Mucosa of rectum (tissue), 2 donors: ENCODE measurements at regions not wholly inside any gene's neighbourhood (a gene's known extent, or its start where the extent isn't known, plus 50 kb on each side); places are given as distances from the start of the nearest gene placed in this dataset.

Source experiments
- H3K27ac ChIP-seq, 2 donors: one replicate each; pipeline ENCODE4 v1.7.0; 2013; ENCODE audit warnings: inconsistent platforms in 2 of 2, low read depth in 2 of 2, low read length in 2 of 2
- H3K27me3 ChIP-seq, 2 donors: one replicate each; pipeline ENCODE4 v1.7.0; 2013; ENCODE audit warnings: low read length in 2 of 2; ENCODE audit not compliant: control insufficient read depth in 2 of 2, insufficient read depth in 2 of 2
- H3K36me3 ChIP-seq, 2 donors: one replicate each; pipeline ENCODE4 v1.7.0; 2013; ENCODE audit warnings: low read length in 2 of 2; ENCODE audit not compliant: control insufficient read depth in 2 of 2, insufficient read depth in 2 of 2
- H3K4me1 ChIP-seq, 2 donors: one replicate each; pipeline ENCODE4 v1.7.0; 2013; ENCODE audit warnings: low read length in 2 of 2, mild to moderate bottlenecking in 1 of 2; ENCODE audit not compliant: control insufficient read depth in 2 of 2, insufficient read depth in 2 of 2
- H3K4me3 ChIP-seq, 2 donors: one replicate each; pipeline ENCODE4 v1.7.0; 2013; ENCODE audit warnings: low read length in 2 of 2
- H3K9ac ChIP-seq, 2 donors: one replicate each; pipeline ENCODE4 v1.7.0; 2013; ENCODE audit warnings: low read length in 2 of 2, low read depth in 1 of 2, mild to moderate bottlenecking in 1 of 2
- H3K9me3 ChIP-seq, 2 donors: one replicate each; pipeline ENCODE4 v1.7.0; 2013; ENCODE audit warnings: low read length in 2 of 2; ENCODE audit not compliant: control insufficient read depth in 2 of 2
- donor health status: healthy.
- donor health status: Normal muscosa, but diverticular disease.

DNA sequence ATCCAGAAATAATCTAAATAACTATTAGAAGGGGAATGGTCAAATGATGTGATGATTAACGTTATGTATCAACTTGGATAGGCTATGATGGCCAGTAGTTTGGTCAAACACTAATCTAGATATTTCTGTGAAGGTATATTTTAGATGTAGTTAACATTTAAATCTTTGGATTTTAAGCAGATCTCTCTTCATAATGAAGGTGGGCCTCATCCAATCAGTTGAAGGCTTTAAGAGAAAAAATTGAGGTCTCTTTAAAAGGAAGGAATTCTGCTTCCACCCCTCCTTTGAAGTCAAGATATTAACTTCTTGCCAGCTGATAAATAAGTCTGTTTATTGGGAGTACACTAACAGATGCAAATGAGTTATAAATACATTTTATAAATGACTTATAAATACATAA, 760.0 kb upstream of the SLC35B3 start:
- H3K4me3 ChIP-seq: no peak overlapping the region
- no peaks in the 10 kb centered on the region for H3K9me3 ChIP-seq
- H3K36me3 ChIP-seq: no peaks in the 10 kb centered on the region

DNA sequence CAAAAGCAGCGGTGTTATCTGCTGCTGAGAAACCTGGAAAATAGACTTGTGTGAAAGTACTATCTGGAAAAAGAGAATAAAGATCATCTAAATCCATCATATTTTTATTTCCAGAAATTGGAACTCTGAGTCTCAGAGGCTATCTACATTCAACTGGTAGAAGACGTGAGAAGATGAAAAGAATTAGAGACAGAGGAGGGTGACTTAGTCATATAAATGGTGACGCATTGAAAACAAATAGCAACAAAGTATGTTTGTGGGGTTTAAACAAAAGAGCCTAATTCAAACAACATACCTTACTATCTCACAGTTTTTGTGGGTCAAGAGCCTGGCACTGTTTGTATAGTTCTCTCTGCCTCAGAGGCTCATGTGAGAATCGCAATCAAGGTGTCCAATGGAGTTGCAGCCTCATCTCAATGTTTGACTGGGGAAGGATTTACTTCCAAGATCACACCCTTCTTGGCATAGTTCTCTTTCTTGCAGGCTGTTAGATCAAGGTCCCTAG, 757.1 kb upstream of the SLC35B3 start:
- no peaks in the 10 kb centered on the region for H3K27me3 ChIP-seq
- H3K36me3 ChIP-seq: no peaks in the 10 kb centered on the region
- no peak overlapping the region for H3K9ac ChIP-seq
- H3K27ac ChIP-seq: no peak overlapping the region
- H3K4me3 ChIP-seq: no peak overlapping the region
- no peaks in the 10 kb centered on the region for H3K4me1 ChIP-seq
- H3K9me3 ChIP-seq: no peaks in the 10 kb centered on the region

More for the DNA sequence above, 760.0 kb upstream of the SLC35B3 start:
- no peaks in the 10 kb centered on the region for H3K27me3 ChIP-seq
- H3K4me1 ChIP-seq: no peaks in the 10 kb centered on the region
- H3K9ac ChIP-seq: no peak overlapping the region
- no peak overlapping the region for H3K27ac ChIP-seq

DNA sequence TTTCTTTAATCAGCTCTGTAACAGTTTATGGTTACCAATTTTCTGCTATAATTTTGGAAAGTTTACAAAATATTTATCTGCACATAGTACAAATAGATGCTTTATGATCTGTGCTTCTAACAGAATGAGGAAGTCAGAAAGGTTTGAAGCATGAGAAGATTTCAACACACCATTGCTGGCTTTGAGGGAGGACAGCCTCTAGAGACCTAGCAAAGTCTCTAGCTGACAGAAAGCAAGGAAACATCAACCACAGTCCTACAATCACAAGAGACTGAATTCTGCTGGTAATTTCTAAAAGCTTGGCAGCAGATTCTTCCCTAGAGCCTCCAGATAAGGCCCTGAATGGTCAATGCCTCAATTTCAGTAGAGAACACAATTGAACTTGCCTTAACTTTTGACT, 750.8 kb upstream of the SLC35B3 start:
- Histone ChIP-seq H3K4me1 (no peaks in the 10 kb centered on the region), H3K9ac (no peak overlapping the region), H3K36me3 (no peaks in the 10 kb centered on the region)

DNA sequence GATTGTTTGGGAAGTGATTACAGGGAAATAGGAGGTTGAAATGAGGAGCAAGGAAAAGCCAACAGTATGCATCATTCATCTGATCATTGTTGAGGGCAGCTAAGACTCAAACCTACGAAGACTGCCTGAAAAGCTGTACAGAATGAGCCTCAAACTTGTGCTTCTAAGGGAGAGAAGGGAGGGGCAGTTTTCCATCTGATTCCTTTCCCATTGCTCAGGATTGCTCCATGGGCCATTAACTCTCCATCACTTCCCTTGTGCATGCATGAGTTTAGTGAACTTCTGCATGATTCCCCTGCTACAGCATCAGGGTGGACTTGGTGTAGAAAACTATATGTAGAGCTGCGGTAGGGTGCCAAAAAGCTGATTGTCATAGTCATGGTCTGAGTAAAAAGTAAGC, 742.7 kb upstream of the SLC35B3 start:
- Histone ChIP-seq H3K36me3 (no peaks in the 10 kb centered on the region), H3K4me3 (no peak overlapping the region), H3K9me3 (peaks cover 0 to 2% of the 10 kb centered on the region in 2 donors), H3K27me3 (no peaks in the 10 kb centered on the region), H3K9ac (no peak overlapping the region), H3K27ac (no peak overlapping the region), H3K4me1 (no peaks in the 10 kb centered on the region)

More for the DNA sequence above, 750.8 kb upstream of the SLC35B3 start:
- Histone ChIP-seq H3K4me3 (no peak overlapping the region), H3K9me3 (no peaks in the 10 kb centered on the region), H3K27me3 (no peaks in the 10 kb centered on the region), H3K27ac (no peak overlapping the region)

- Histone ChIP-seq H3K4me1 (no peaks in the 10 kb centered on the region), H3K9ac (no peak overlapping the region), H3K27ac (no peak overlapping the region), H3K36me3 (no peaks in the 10 kb centered on the region), H3K9me3 (peaks cover 0 to 2% of the 10 kb centered on the region in 2 donors), H3K4me3 (no peak overlapping the region), H3K27me3 (no peaks in the 10 kb centered on the region)
These were observed 737.9 kb upstream of the SLC35B3 start for GRCh38 chr6:9173229-9173628.

- Histone ChIP-seq H3K27ac (no peak overlapping the region), H3K9me3 (peaks cover 0 to 2% of the 10 kb centered on the region in 2 donors), H3K4me3 (no peak overlapping the region), H3K27me3 (no peaks in the 10 kb centered on the region), H3K4me1 (no peaks in the 10 kb centered on the region), H3K36me3 (no peaks in the 10 kb centered on the region), H3K9ac (no peak overlapping the region)
These were observed 736.8 kb upstream of the SLC35B3 start for GRCh38 chr6:9172096-9172495.

DNA sequence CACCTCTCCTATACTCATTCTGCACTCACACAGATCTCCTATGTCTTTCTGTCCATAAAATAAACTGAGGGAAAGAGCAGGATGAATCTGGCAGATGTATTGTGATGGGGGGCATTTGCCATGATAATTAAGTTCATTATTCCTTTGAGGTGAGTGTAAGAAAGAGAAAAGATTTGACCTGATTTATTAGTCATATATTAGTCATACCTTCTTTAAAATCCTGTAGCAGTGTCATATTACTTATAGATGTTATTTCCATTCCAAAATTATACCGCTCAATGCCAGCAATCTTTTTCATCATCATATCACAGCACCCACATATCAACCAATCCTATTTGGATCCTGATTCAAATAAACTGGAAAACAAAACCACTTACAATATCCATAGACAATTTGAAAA, 733.3 kb upstream of the SLC35B3 start:
- peaks cover 0 to 2% of the 10 kb centered on the region in 2 donors for H3K9me3 ChIP-seq
- H3K9ac ChIP-seq: no peak overlapping the region
- H3K27me3 ChIP-seq: no peaks in the 10 kb centered on the region
- no peak overlapping the region for H3K4me3 ChIP-seq
- no peaks in the 10 kb centered on the region for H3K4me1 ChIP-seq
- H3K27ac ChIP-seq: no peak overlapping the region
- no peaks in the 10 kb centered on the region for H3K36me3 ChIP-seq

DNA sequence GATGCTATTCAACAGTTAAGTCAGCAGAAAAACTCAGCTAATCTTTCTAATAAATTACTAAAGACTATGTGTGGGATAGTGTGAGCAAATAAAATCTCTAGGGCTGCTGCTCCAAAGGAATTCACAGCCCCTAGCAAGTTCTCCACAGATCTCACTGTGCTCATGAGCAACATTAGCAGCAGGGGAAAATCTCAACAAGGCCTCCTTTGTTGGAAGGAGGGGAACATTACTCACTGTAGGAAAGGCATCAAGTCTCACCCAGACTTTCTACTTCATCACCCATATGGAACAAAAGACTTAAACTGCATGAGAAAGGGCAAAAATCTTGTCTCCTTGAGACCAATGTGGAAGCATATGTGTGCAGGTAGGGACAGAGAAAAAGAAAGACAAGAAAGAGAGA, 726.4 kb upstream of the SLC35B3 start:
- Histone ChIP-seq H3K9me3 (no peaks in the 10 kb centered on the region), H3K4me3 (no peak overlapping the region), H3K27ac (no peak overlapping the region), H3K4me1 (no peaks in the 10 kb centered on the region), H3K27me3 (no peaks in the 10 kb centered on the region), H3K36me3 (no peaks in the 10 kb centered on the region), H3K9ac (no peak overlapping the region)

DNA sequence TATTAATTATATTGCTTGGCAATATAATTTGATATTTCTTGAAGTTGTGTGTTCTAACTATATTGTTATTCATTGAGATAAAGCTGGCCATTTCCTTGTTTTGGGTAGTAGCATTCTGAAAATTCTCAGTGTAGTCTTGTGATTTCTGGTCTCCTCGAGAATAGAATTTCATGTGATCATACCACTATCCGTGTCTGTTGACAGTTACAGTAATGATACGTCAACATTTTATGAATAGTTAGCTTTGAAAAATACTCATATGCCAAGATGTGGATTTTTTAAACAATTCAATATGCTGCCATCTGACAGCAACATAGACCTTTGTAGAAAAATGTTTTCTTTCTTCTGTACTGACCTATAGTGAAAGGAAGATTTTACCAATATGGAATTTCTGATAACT, 723.7 kb upstream of the SLC35B3 start:
- H3K27me3 ChIP-seq: no peaks in the 10 kb centered on the region
- H3K27ac ChIP-seq: no peak overlapping the region
- no peaks in the 10 kb centered on the region for H3K9me3 ChIP-seq
- H3K4me1 ChIP-seq: no peaks in the 10 kb centered on the region
- no peak overlapping the region for H3K4me3 ChIP-seq
- H3K36me3 ChIP-seq: no peaks in the 10 kb centered on the region
- no peak overlapping the region for H3K9ac ChIP-seq

- Histone ChIP-seq H3K9ac (no peak overlapping the region), H3K27ac (no peak overlapping the region), H3K36me3 (no peaks in the 10 kb centered on the region), H3K27me3 (no peaks in the 10 kb centered on the region), H3K4me1 (no peaks in the 10 kb centered on the region), H3K9me3 (no peaks in the 10 kb centered on the region), H3K4me3 (no peak overlapping the region)
These were observed 720.5 kb upstream of the SLC35B3 start for GRCh38 chr6:9155836-9156235.

GRCh38 chr6:9143140-9143539, 707.8 kb upstream of the SLC35B3 start:
- H3K27me3 ChIP-seq: no peaks in the 10 kb centered on the region

More at GRCh38 chr6:9143140-9143539, 707.8 kb upstream of the SLC35B3 start:
- H3K9me3 ChIP-seq: no peaks in the 10 kb centered on the region
- no peaks in the 10 kb centered on the region for H3K36me3 ChIP-seq
- H3K4me1 ChIP-seq: no peaks in the 10 kb centered on the region
- H3K9ac ChIP-seq: no peak overlapping the region
- no peak overlapping the region for H3K27ac ChIP-seq
- no peak overlapping the region for H3K4me3 ChIP-seq
